ENCODE measurements at regions not wholly inside any gene's neighbourhood (a gene's known extent, or its start where the extent isn't known, plus 50 kb on each side); places are given as distances from the start of the nearest gene placed in this dataset.
"Not testable (repeated sequence)": the region's sequence is repeated elsewhere in the genome, so short reads cannot be mapped to it uniquely, and the experiment has no call there.

DNA sequence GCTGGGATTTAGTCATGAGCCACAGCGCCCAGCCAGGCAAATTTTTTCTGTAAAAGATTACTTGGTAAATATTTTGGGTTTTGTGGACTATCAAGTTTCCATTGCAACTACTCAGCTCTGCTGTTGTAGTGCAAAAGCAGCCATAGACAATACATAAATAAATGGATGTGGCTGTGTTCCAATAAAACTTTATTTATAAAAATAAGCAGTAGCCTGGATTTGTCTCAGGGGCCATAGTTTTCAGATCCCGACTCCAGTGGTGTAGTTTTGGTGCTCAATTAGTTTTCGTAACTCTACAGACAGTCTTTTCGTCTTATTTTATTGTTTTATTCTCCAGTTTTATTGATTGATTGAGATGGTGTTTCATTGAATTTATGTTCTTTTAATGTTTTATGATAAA is 80.1 kb upstream of the IVNS1ABP start:
- no peak overlapping the region for H3K4me3 ChIP-seq (ENCODE audit: low read length in 2 of 2)
- 93 to 95% methylated on average over 4 of the region's 4 CpGs for WGBS, 2 donors
- intact Hi-C loops (cut with DNase I): no loop called here
- no peaks in the 10 kb centered on the region for H3K36me3 ChIP-seq (ENCODE audit: control insufficient read depth in 1 of 2, insufficient read depth in 2 of 2, low read length in 1 of 2)
- H3K27ac ChIP-seq (ENCODE audit: low read depth in 1 of 2, low read length in 2 of 2): no peak overlapping the region
- ATAC-seq (ENCODE audit: low FRiP score): no peak
- no peaks in the 10 kb centered on the region for H3K9me3 ChIP-seq (ENCODE audit: control insufficient read depth, low read length)
- no peaks in the 10 kb centered on the region for H3K4me1 ChIP-seq (ENCODE audit: control insufficient read depth in 1 of 2, insufficient read depth in 2 of 2, low read length in 2 of 2)
- no peaks in the 10 kb centered on the region for H3K27me3 ChIP-seq (ENCODE audit: control insufficient read depth in 1 of 2, insufficient read depth in 2 of 2, low read length in 1 of 2)
- DNase-seq: no peak

DNA sequence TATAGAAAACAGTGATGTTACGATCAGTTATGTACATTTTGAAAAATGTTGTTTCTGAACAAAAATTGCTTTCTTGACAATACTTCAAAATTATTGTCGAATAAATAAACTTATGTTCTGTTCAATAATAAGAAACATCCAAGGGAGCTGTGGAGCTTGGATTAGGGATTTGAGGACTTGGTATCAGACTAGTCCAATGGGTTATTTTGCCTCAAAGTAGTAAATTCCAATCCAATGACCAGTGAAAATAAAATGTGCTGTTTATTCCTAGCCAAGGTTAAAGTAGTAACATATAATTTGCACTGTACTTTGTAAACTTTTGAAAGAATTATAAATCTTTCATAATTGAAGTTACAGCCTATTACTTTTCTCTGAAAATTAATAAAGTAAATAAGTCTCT is 79.1 kb upstream of the IVNS1ABP start:
- H3K36me3 ChIP-seq (ENCODE audit: control insufficient read depth in 1 of 2, insufficient read depth in 2 of 2, low read length in 1 of 2): no peaks in the 10 kb centered on the region
- no peak overlapping the region for H3K27ac ChIP-seq (ENCODE audit: low read depth in 1 of 2, low read length in 2 of 2)
- intact Hi-C loops (cut with DNase I): no loop called here
- DNase-seq (no peak), ATAC-seq (ENCODE audit: low FRiP score) (no peak)
- no peaks in the 10 kb centered on the region for H3K4me1 ChIP-seq (ENCODE audit: control insufficient read depth in 1 of 2, insufficient read depth in 2 of 2, low read length in 2 of 2)
- no peaks in the 10 kb centered on the region for H3K9me3 ChIP-seq (ENCODE audit: control insufficient read depth, low read length)
- no peaks in the 10 kb centered on the region for H3K27me3 ChIP-seq (ENCODE audit: control insufficient read depth in 1 of 2, insufficient read depth in 2 of 2, low read length in 1 of 2)
- WGBS, 2 donors: 95 to 97% methylated on average over 2 of the region's 2 CpGs
- no peak overlapping the region for H3K4me3 ChIP-seq (ENCODE audit: low read length in 2 of 2)

DNA sequence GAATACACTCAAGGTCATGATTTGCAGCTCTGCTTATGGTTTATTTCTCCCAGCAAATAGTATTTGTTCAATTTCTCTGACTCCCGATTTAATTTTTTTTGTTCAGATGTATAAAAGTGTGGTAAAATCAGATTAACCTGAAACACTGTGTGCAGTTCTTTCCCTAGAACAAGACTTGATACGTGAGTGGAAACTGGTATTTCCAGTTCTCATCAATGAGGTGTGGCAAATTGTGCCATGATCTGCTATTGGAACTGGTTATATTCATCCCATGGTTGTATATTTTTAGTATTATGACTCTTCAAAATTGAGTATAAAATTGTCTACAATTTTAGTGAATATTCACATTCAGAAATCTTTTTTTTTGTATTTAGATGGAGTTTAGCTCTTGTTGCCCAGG is 76.8 kb upstream of the IVNS1ABP start:
- Histone ChIP-seq H3K27ac (ENCODE audit: low read depth in 1 of 2, low read length in 2 of 2) (no peak overlapping the region), H3K9me3 (ENCODE audit: control insufficient read depth, low read length) (no peaks in the 10 kb centered on the region), H3K4me1 (ENCODE audit: control insufficient read depth in 1 of 2, insufficient read depth in 2 of 2, low read length in 2 of 2) (no peaks in the 10 kb centered on the region), H3K27me3 (ENCODE audit: control insufficient read depth in 1 of 2, insufficient read depth in 2 of 2, low read length in 1 of 2) (no peaks in the 10 kb centered on the region), H3K4me3 (ENCODE audit: low read length in 2 of 2) (no peak overlapping the region), H3K36me3 (ENCODE audit: control insufficient read depth in 1 of 2, insufficient read depth in 2 of 2, low read length in 1 of 2) (no peaks in the 10 kb centered on the region)
- ATAC-seq (ENCODE audit: low FRiP score): no peak
- intact Hi-C loops (cut with DNase I): no loop called here
- WGBS, 2 donors: 90 to 93% methylated on average over 2 of the region's 2 CpGs
- DNase-seq: no peak

DNA sequence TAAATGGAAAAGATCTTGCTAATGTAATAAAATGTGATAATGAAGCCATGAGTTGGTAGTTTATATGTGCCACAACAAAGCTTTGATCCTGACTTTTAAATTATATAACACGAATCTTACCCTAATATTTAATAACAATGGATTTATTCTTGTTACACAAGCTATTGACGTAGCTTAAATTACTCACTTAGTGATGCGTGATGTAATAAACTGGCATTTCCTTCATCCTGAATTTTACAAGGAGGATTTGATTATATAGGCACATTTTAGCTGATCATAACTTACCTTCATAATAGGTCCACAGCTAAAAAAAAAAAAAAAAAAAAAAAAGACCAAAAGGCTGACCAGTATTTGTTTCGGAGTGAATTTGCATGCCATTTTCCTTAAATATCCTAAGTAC is 76.2 kb upstream of the IVNS1ABP start:
- Histone ChIP-seq H3K4me1 (ENCODE audit: control insufficient read depth in 1 of 2, insufficient read depth in 2 of 2, low read length in 2 of 2) (no peaks in the 10 kb centered on the region), H3K27me3 (ENCODE audit: control insufficient read depth in 1 of 2, insufficient read depth in 2 of 2, low read length in 1 of 2) (no peaks in the 10 kb centered on the region), H3K27ac (ENCODE audit: low read depth in 1 of 2, low read length in 2 of 2) (no peak overlapping the region), H3K36me3 (ENCODE audit: control insufficient read depth in 1 of 2, insufficient read depth in 2 of 2, low read length in 1 of 2) (no peaks in the 10 kb centered on the region), H3K9me3 (ENCODE audit: control insufficient read depth, low read length) (no peaks in the 10 kb centered on the region), H3K4me3 (ENCODE audit: low read length in 2 of 2) (no peak overlapping the region)
- WGBS, 2 donors: 98% methylated on average over 4 of the region's 4 CpGs
- intact Hi-C loops (cut with DNase I): no loop called here
- ATAC-seq (ENCODE audit: low FRiP score): no peak
- no peak for DNase-seq

DNA sequence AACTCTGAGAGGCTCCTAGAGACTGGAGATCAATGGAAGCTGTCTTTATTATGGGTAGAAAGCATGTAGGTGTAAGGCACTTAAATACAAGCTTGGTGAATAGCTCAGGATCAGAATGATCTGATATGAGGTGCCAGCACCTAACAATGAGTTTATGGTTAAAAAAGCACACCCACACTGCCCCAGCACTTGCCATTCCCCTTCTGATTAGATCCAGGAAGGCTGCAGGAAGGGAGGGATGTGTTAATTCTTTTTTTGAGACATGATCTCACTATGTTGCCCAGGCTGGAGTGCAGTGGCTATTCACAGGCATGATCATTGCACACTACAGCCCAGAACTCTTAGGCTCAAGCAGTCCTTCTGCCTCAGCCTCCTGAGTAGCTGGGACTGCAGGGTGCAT is 71.8 kb upstream of the IVNS1ABP start:
- no peak overlapping the region for H3K27ac ChIP-seq (ENCODE audit: low read depth in 1 of 2, low read length in 2 of 2)
- intact Hi-C loops (cut with DNase I): no loop called here
- H3K4me1 ChIP-seq (ENCODE audit: control insufficient read depth in 1 of 2, insufficient read depth in 2 of 2, low read length in 2 of 2): no peaks in the 10 kb centered on the region
- no peak for ATAC-seq (ENCODE audit: low FRiP score)
- DNase-seq: no peak
- no peaks in the 10 kb centered on the region for H3K27me3 ChIP-seq (ENCODE audit: control insufficient read depth in 1 of 2, insufficient read depth in 2 of 2, low read length in 1 of 2)
- no peak overlapping the region for H3K4me3 ChIP-seq (ENCODE audit: low read length in 2 of 2)
- no peaks in the 10 kb centered on the region for H3K36me3 ChIP-seq (ENCODE audit: control insufficient read depth in 1 of 2, insufficient read depth in 2 of 2, low read length in 1 of 2)
- no peaks in the 10 kb centered on the region for H3K9me3 ChIP-seq (ENCODE audit: control insufficient read depth, low read length)

DNA sequence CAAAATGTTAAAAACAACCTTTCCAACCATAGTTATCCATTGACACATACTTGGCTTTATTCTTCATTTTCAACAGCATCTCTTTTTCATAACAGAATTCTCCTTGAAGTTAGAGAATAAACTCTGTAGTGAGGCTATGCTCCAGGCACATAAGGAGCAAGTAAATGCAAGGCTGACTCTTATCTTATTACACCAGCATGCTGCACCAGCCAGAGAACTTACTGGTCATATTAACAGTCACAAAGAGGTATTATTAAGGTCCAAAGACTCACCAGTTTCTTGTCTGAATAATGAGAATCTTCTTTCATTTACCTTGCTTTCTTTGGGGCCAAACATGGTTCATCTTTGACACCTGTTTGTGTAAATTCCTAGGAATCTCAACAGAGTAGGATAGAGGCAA is 71.3 kb upstream of the IVNS1ABP start:
- H3K27ac ChIP-seq (ENCODE audit: low read depth in 1 of 2, low read length in 2 of 2): no peak overlapping the region
- DNase-seq (no peak), ATAC-seq (ENCODE audit: low FRiP score) (no peak)
- no peak overlapping the region for H3K4me3 ChIP-seq (ENCODE audit: low read length in 2 of 2)
- no peaks in the 10 kb centered on the region for H3K27me3 ChIP-seq (ENCODE audit: control insufficient read depth in 1 of 2, insufficient read depth in 2 of 2, low read length in 1 of 2)
- no peaks in the 10 kb centered on the region for H3K36me3 ChIP-seq (ENCODE audit: control insufficient read depth in 1 of 2, insufficient read depth in 2 of 2, low read length in 1 of 2)
- intact Hi-C loops (cut with DNase I): no loop called here
- H3K9me3 ChIP-seq (ENCODE audit: control insufficient read depth, low read length): no peaks in the 10 kb centered on the region
- H3K4me1 ChIP-seq (ENCODE audit: control insufficient read depth in 1 of 2, insufficient read depth in 2 of 2, low read length in 2 of 2): no peaks in the 10 kb centered on the region

DNA sequence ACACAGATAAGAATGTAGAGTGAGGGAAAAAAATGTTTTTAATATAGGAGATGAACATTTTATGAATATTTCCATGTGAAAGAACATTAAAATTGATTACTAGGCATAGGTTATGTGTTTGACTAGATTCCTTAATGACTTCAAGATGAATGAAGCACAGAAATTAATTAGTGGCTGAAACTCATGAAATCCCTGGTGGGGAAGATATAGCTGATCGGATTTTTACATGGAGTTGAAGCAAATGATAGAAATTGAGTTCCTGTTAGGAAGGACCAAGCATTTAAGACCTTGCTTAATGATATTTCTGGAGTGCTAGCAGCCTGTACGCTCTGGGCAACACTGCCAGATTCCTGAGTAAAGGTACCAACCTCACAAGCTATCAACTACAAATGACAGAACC is 68.9 kb upstream of the IVNS1ABP start:
- WGBS, 2 donors: 85 to 89% methylated on average over 2 of the region's 2 CpGs
- ATAC-seq (ENCODE audit: low FRiP score) (no peak), DNase-seq (no peak)
- no peaks in the 10 kb centered on the region for H3K36me3 ChIP-seq (ENCODE audit: control insufficient read depth in 1 of 2, insufficient read depth in 2 of 2, low read length in 1 of 2)
- H3K4me3 ChIP-seq (ENCODE audit: low read length in 2 of 2): no peak overlapping the region
- H3K4me1 ChIP-seq (ENCODE audit: control insufficient read depth in 1 of 2, insufficient read depth in 2 of 2, low read length in 2 of 2): no peaks in the 10 kb centered on the region
- H3K9me3 ChIP-seq (ENCODE audit: control insufficient read depth, low read length): no peaks in the 10 kb centered on the region
- intact Hi-C loops (cut with DNase I): no loop called here
- no peak overlapping the region for H3K27ac ChIP-seq (ENCODE audit: low read depth in 1 of 2, low read length in 2 of 2)
- no peaks in the 10 kb centered on the region for H3K27me3 ChIP-seq (ENCODE audit: control insufficient read depth in 1 of 2, insufficient read depth in 2 of 2, low read length in 1 of 2)

DNA sequence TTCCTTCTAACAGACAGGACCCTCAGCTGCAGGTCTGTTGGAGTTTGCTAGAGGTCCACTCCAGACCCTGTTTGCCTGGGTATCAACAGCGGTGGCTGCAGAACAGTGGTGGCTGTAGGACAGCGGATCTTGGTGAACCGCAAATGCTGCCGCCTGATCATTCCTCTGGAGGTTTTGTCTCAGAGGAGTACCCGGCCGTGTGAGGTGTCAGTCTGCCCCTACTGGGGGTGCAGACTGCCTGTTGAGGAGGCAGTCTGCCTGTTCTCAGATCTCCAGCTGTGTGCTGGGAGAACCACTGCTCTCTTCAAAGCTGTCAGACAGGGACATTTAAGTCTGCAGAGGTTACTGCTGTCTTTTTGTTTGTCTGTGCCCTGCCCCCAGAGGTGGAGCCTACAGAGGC is 66.8 kb upstream of the IVNS1ABP start:
- H3K36me3 ChIP-seq (ENCODE audit: control insufficient read depth in 1 of 2, insufficient read depth in 2 of 2, low read length in 1 of 2); H3K9me3 ChIP-seq (ENCODE audit: control insufficient read depth, low read length); H3K27me3 ChIP-seq (ENCODE audit: control insufficient read depth in 1 of 2, insufficient read depth in 2 of 2, low read length in 1 of 2); H3K4me1 ChIP-seq (ENCODE audit: control insufficient read depth in 1 of 2, insufficient read depth in 2 of 2, low read length in 2 of 2); intact Hi-C loops (cut with DNase I); H3K27ac ChIP-seq (ENCODE audit: low read depth in 1 of 2, low read length in 2 of 2); DNase-seq; H3K4me3 ChIP-seq (ENCODE audit: low read length in 2 of 2); ATAC-seq (ENCODE audit: low FRiP score): not testable (repeated sequence)
- WGBS, 2 donors: 73 to 78% methylated on average over 6 of the region's 6 CpGs

DNA sequence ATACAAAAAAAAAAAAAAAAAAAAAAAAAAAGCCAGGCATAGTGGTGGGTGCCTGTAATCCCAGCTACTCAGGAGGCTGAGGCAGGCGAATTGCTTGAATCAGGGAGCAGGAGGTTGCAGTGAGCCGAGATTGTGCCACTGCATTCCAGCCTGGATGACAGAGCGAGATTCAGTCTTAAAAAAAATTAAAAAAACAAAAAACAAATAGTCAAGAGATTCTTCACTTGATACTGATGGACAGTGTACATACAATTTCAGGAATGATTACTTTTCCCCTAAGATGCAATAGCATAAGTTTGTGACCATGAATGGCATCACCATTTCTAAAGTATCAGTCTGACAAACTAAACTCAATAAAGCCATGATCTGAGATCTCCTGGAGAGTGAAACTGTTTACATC is 60.8 kb upstream of the IVNS1ABP start:
- DNase-seq (no peak), ATAC-seq (ENCODE audit: low FRiP score) (no peak)
- Histone ChIP-seq H3K9me3 (ENCODE audit: control insufficient read depth, low read length) (no peaks in the 10 kb centered on the region), H3K27ac (ENCODE audit: low read depth in 1 of 2, low read length in 2 of 2) (no peak overlapping the region), H3K36me3 (ENCODE audit: control insufficient read depth in 1 of 2, insufficient read depth in 2 of 2, low read length in 1 of 2) (no peaks in the 10 kb centered on the region), H3K4me1 (ENCODE audit: control insufficient read depth in 1 of 2, insufficient read depth in 2 of 2, low read length in 2 of 2) (no peaks in the 10 kb centered on the region), H3K27me3 (ENCODE audit: control insufficient read depth in 1 of 2, insufficient read depth in 2 of 2, low read length in 1 of 2) (no peaks in the 10 kb centered on the region), H3K4me3 (ENCODE audit: low read length in 2 of 2) (no peak overlapping the region)
- 73 to 74% methylated on average over 3 of the region's 3 CpGs for WGBS, 2 donors
- intact Hi-C loops (cut with DNase I): no loop called here

Measured in aorta (tissue), 5 donors.